DMS79 (cell line): ENCODE measurements at regions not wholly inside any gene's neighbourhood (a gene's known extent, or its start where the extent isn't known, plus 50 kb on each side); places are given as distances from the start of the nearest gene placed in this dataset.

Experiments used
- DNase-seq: peaks from one replicate; lab custom pipeline; 2025; lab: John Stamatoyannopoulos, UW

- DNase-seq, result no peak
Observed at GRCh38 chr5:3825531-3826451, 230.2 kb downstream of the IRX1 start.

- no peak for DNase-seq
Observed at GRCh38 chr5:3827624-3828023, 232.0 kb downstream of the IRX1 start.

GRCh38 chr5:3828761-3829160 is 233.1 kb downstream of the IRX1 start:
- no peak for DNase-seq

- no peak for DNase-seq
Observed at GRCh38 chr5:3833566-3833965, 237.9 kb downstream of the IRX1 start.

- DNase-seq, result no peak
Observed at GRCh38 chr5:3835811-3836210, 240.2 kb downstream of the IRX1 start.

- no peak for DNase-seq
Observed at GRCh38 chr5:3836528-3836927, 240.9 kb downstream of the IRX1 start.

- DNase-seq, result no peak
Observed at GRCh38 chr5:3837506-3837905, 241.9 kb downstream of the IRX1 start.

GRCh38 chr5:3839151-3839550 is 243.5 kb downstream of the IRX1 start:
- no peak for DNase-seq

GRCh38 chr5:3842591-3842990 is 247.0 kb downstream of the IRX1 start:
- DNase-seq, result no peak

GRCh38 chr5:3843706-3844105 is 248.1 kb downstream of the IRX1 start:
- no peak for DNase-seq

- no peak for DNase-seq
Observed at GRCh38 chr5:3844266-3844665, 248.6 kb downstream of the IRX1 start.

- no peak for DNase-seq
Observed at GRCh38 chr5:3845230-3845629, 249.6 kb downstream of the IRX1 start.

- no peak for DNase-seq
Observed at GRCh38 chr5:3852161-3852916, 256.7 kb downstream of the IRX1 start.

GRCh38 chr5:3853362-3853761 is 257.7 kb downstream of the IRX1 start:
- DNase-seq, result no peak

- no peak for DNase-seq
Observed at GRCh38 chr5:3854188-3854821, 258.7 kb downstream of the IRX1 start.

GRCh38 chr5:3856036-3856435 is 260.4 kb downstream of the IRX1 start:
- DNase-seq, result no peak

- no peak for DNase-seq
Observed at GRCh38 chr5:3858524-3858923, 262.9 kb downstream of the IRX1 start.

GRCh38 chr5:3862906-3863305 is 267.3 kb downstream of the IRX1 start:
- no peak for DNase-seq

- DNase-seq, result no peak
Observed at GRCh38 chr5:3875144-3875543, 279.5 kb downstream of the IRX1 start.

- DNase-seq, result no peak
Observed at GRCh38 chr5:3878267-3878666, 282.6 kb downstream of the IRX1 start.

GRCh38 chr5:3883040-3883439 is 287.4 kb downstream of the IRX1 start:
- no peak for DNase-seq

- DNase-seq, result no peak
Observed at GRCh38 chr5:3886524-3887451, 291.2 kb downstream of the IRX1 start.
